Trophoblast cell (in vitro differentiated cells and primary cell): ENCODE measurements at regions not wholly inside any gene's neighbourhood (a gene's known extent, or its start where the extent isn't known, plus 50 kb on each side); places are given as distances from the start of the nearest gene placed in this dataset.

Source experiments
- DNase-seq, 2 donors: peaks; one replicate each; pipeline ENCODE4 v3.0.0-alpha.2; 2016
- H2AFZ ChIP-seq: 2 replicates; pipeline ENCODE4 v1.6.1; 2013; ENCODE audit warnings: low read length, moderate library complexity, mild to moderate bottlenecking; ENCODE audit not compliant: insufficient read depth, poor library complexity
- H2AK5ac ChIP-seq: 2 replicates; pipeline ENCODE4 v1.6.1; 2013; ENCODE audit warnings: mild to moderate bottlenecking, low read length
- H2BK120ac ChIP-seq: 2 replicates; pipeline ENCODE4 v1.6.1; 2013; ENCODE audit warnings: low read length, mild to moderate bottlenecking, moderate library complexity; ENCODE audit not compliant: insufficient read depth, poor library complexity
- H2BK12ac ChIP-seq: 2 replicates; pipeline ENCODE4 v1.6.1; 2013; ENCODE audit warnings: mild to moderate bottlenecking, low read length, moderate library complexity
- H2BK5ac ChIP-seq: 2 replicates; pipeline ENCODE4 v1.6.1; 2013; ENCODE audit warnings: low read length, low read depth, moderate library complexity, mild to moderate bottlenecking; ENCODE audit not compliant: poor library complexity
- H3K14ac ChIP-seq: 2 replicates; pipeline ENCODE4 v1.6.1; 2013; ENCODE audit warnings: mild to moderate bottlenecking, low read length
- H3K18ac ChIP-seq: 2 replicates; pipeline ENCODE4 v1.6.1; 2013; ENCODE audit warnings: mild to moderate bottlenecking, low read length
- H3K23ac ChIP-seq: 2 replicates; pipeline ENCODE4 v1.6.1; 2013; ENCODE audit warnings: low read length
- H3K27ac ChIP-seq: 2 replicates; pipeline ENCODE4 v1.5.1; 2013; ENCODE audit warnings: low read depth, mild to moderate bottlenecking, inconsistent platforms, low read length, moderate library complexity
- H3K27me3 ChIP-seq: 2 replicates; pipeline ENCODE4 v1.6.1; 2013; ENCODE audit warnings: inconsistent platforms, mild to moderate bottlenecking, low read length, moderate library complexity; ENCODE audit not compliant: insufficient read depth
- H3K36me3 ChIP-seq, 2 experiments: 1 replicate in 1 of 2; 2 replicates in 1 of 2; pipeline ENCODE4 v1.6.1; 2013; ENCODE audit warnings: low read length in 2 of 2, mild to moderate bottlenecking in 2 of 2, moderate library complexity in 1 of 2; ENCODE audit not compliant: insufficient read depth in 2 of 2, control insufficient read depth in 1 of 2
- H3K4ac ChIP-seq: 2 replicates; pipeline ENCODE4 v1.6.1; 2013; ENCODE audit warnings: low read depth, mild to moderate bottlenecking, low read length, moderate library complexity
- H3K4me1 ChIP-seq, 2 experiments: 1 replicate in 1 of 2; 2 replicates in 1 of 2; pipeline ENCODE4 v1.6.1; 2013; ENCODE audit warnings: low read length in 2 of 2, mild to moderate bottlenecking in 2 of 2, moderate library complexity in 1 of 2; ENCODE audit not compliant: insufficient read depth in 2 of 2, control insufficient read depth in 1 of 2
- H3K4me2 ChIP-seq: 2 replicates; pipeline ENCODE4 v1.6.1; 2013; ENCODE audit warnings: inconsistent platforms, mild to moderate bottlenecking, low read length, moderate library complexity
- H3K4me3 ChIP-seq: 2 replicates; pipeline ENCODE4 v1.5.1; 2013; ENCODE audit warnings: mild to moderate bottlenecking, low read depth, low read length, inconsistent platforms
- H3K79me1 ChIP-seq: one replicate; pipeline ENCODE4 v1.6.1; 2013; ENCODE audit warnings: low read length
- H3K79me2 ChIP-seq: 2 replicates; pipeline ENCODE4 v1.6.1; 2013; ENCODE audit warnings: low read length, mild to moderate bottlenecking; ENCODE audit not compliant: control insufficient read depth, insufficient read depth, poor library complexity
- H3K9ac ChIP-seq: 2 replicates; pipeline ENCODE4 v1.6.1; 2013; ENCODE audit warnings: mild to moderate bottlenecking, low read length
- H3K9me3 ChIP-seq: 2 replicates; pipeline ENCODE4 v1.6.1; 2013; ENCODE audit warnings: low read depth, mild to moderate bottlenecking, control low read depth, inconsistent platforms, low read length; ENCODE audit not compliant: insufficient read depth
- H4K12ac ChIP-seq: 2 replicates; pipeline ENCODE4 v1.6.1; 2013; ENCODE audit warnings: low read depth, mild to moderate bottlenecking, low read length, moderate library complexity
- H4K8ac ChIP-seq: 2 replicates; pipeline ENCODE4 v1.6.1; 2013; ENCODE audit warnings: low read depth, mild to moderate bottlenecking, low read length, moderate library complexity
- H4K91ac ChIP-seq: one replicate; pipeline ENCODE4 v1.6.1; 2013; ENCODE audit warnings: low read depth, mild to moderate bottlenecking, low read length, moderate library complexity
- WGBS: extraction: QIAGEN DNeasy Blood & Tissue Kit; methylation state at CpG from one replicate; pipeline ENCODE4 v1.1.7; 2013; ENCODE audit warnings: missing lambda C conversion rate; ENCODE audit not compliant: insufficient read length, insufficient coverage; ENCODE audit errors: extremely low coverage; 5-methylcytosine and 5-hydroxymethylcytosine counted together

GRCh38 chr7:125611582-125611981 lies 682.0 kb upstream of the POT1 start:
- Histone ChIP-seq H2AFZ (no peak overlapping the region), H2AK5ac (no peak overlapping the region), H2BK5ac (no peak overlapping the region), H3K4me3 (no peak overlapping the region), H3K14ac (no peak overlapping the region), H2BK120ac (no peak overlapping the region), H3K4ac (no peak overlapping the region), H3K9me3 (no peaks in the 10 kb centered on the region), H3K36me3 (no peaks in the 10 kb centered on the region), H4K91ac (no peak overlapping the region), H3K4me1 (peaks cover 0 to 9% of the 10 kb centered on the region in 2 experiments), H3K23ac (no peak overlapping the region), H3K79me2 (no peaks in the 10 kb centered on the region), H2BK12ac (no peak overlapping the region), H3K27me3 (no peaks in the 10 kb centered on the region), H4K8ac (no peak overlapping the region), H3K9ac (no peak overlapping the region), H3K18ac (no peak overlapping the region), H4K12ac (no peak overlapping the region), H3K27ac (no peak overlapping the region), H3K79me1 (no peaks in the 10 kb centered on the region), H3K4me2 (no peak overlapping the region)
- DNase-seq = no peak

- Histone ChIP-seq H3K79me1 (no peaks in the 10 kb centered on the region), H3K9me3 (no peaks in the 10 kb centered on the region), H3K9ac (no peak overlapping the region), H2BK5ac (no peak overlapping the region), H2BK120ac (no peak overlapping the region), H4K8ac (no peak overlapping the region), H3K79me2 (no peaks in the 10 kb centered on the region), H4K12ac (no peak overlapping the region), H2AK5ac (no peak overlapping the region), H3K27me3 (no peaks in the 10 kb centered on the region), H3K4me1 (peaks cover 0 to 3% of the 10 kb centered on the region in 2 experiments), H3K4me3 (no peak overlapping the region), H2BK12ac (no peak overlapping the region), H3K14ac (no peak overlapping the region), H3K23ac (no peak overlapping the region), H3K36me3 (no peaks in the 10 kb centered on the region), H3K4me2 (no peak overlapping the region), H3K4ac (no peak overlapping the region), H3K27ac (no peak overlapping the region), H3K18ac (no peak overlapping the region), H2AFZ (no peak overlapping the region), H4K91ac (no peak overlapping the region)
- DNase-seq = no peak
- WGBS = no CpG with 5 or more reads among the region's 3 CpGs
Observed at GRCh38 chr7:125606671-125607070, 677.0 kb upstream of the POT1 start.

GRCh38 chr7:125605241-125605640 lies 675.6 kb upstream of the POT1 start:
- Histone ChIP-seq H3K9ac (no peak overlapping the region), H2BK120ac (no peak overlapping the region), H3K27me3 (no peaks in the 10 kb centered on the region), H4K91ac (no peak overlapping the region), H2AK5ac (no peak overlapping the region), H3K4me1 (no peaks in the 10 kb centered on the region), H4K8ac (no peak overlapping the region), H3K14ac (no peak overlapping the region), H3K27ac (no peak overlapping the region), H3K4me2 (no peak overlapping the region), H3K79me2 (no peaks in the 10 kb centered on the region), H3K79me1 (no peaks in the 10 kb centered on the region), H4K12ac (no peak overlapping the region), H3K18ac (no peak overlapping the region), H2AFZ (no peak overlapping the region), H3K4ac (no peak overlapping the region), H3K23ac (no peak overlapping the region), H3K36me3 (no peaks in the 10 kb centered on the region), H2BK12ac (no peak overlapping the region), H3K9me3 (no peaks in the 10 kb centered on the region), H3K4me3 (no peak overlapping the region), H2BK5ac (no peak overlapping the region)
- WGBS = no CpG with 5 or more reads among the region's 2 CpGs
- DNase-seq = no peak

- WGBS = no CpG with 5 or more reads among the region's 1 CpG
- Histone ChIP-seq H4K12ac (no peak overlapping the region), H3K9me3 (no peaks in the 10 kb centered on the region), H3K79me1 (no peaks in the 10 kb centered on the region), H3K4ac (no peak overlapping the region), H3K27ac (no peak overlapping the region), H4K91ac (no peak overlapping the region), H3K27me3 (no peaks in the 10 kb centered on the region), H3K4me2 (no peak overlapping the region), H3K18ac (no peak overlapping the region), H2AFZ (no peak overlapping the region), H3K79me2 (no peaks in the 10 kb centered on the region), H2BK12ac (no peak overlapping the region), H3K14ac (no peak overlapping the region), H3K4me1 (no peaks in the 10 kb centered on the region), H2BK5ac (no peak overlapping the region), H4K8ac (no peak overlapping the region), H2BK120ac (no peak overlapping the region), H3K4me3 (no peak overlapping the region), H3K23ac (no peak overlapping the region), H3K36me3 (no peaks in the 10 kb centered on the region), H2AK5ac (no peak overlapping the region), H3K9ac (no peak overlapping the region)
- no peak for DNase-seq
Observed at GRCh38 chr7:125602441-125602840, 672.8 kb upstream of the POT1 start.
